GM13976 (cell line): ENCODE measurements at regions not wholly inside any gene's neighbourhood (a gene's known extent, or its start where the extent isn't known, plus 50 kb on each side); places are given as distances from the start of the nearest gene placed in this dataset.

Experiments used
- DNase-seq: peaks from one replicate; pipeline ENCODE4 v3.0.0; 2012; ENCODE audit warnings: low spot score
- in situ Hi-C: fragments of 300-500 bp; cut with MboI; formaldehyde crosslinking; loops from one replicate; pipeline ENCODE4 v1.12.0; 2022; ENCODE audit warnings: low sequenced_read_pairs, mixed read lengths, inconsistent platforms; ENCODE audit not compliant: unreplicated experiment
- TF ChIP-seq, protein P1 (sequence below): IDR thresholded peaks from 2 replicates; pipeline ENCODE4 v1.5.1; 2012; ENCODE audit warnings: borderline replicate concordance, mild to moderate bottlenecking; ENCODE audit not compliant: insufficient read depth; ENCODE audit errors: extremely low read depth, missing control alignments, control extremely low read depth

DNA sequence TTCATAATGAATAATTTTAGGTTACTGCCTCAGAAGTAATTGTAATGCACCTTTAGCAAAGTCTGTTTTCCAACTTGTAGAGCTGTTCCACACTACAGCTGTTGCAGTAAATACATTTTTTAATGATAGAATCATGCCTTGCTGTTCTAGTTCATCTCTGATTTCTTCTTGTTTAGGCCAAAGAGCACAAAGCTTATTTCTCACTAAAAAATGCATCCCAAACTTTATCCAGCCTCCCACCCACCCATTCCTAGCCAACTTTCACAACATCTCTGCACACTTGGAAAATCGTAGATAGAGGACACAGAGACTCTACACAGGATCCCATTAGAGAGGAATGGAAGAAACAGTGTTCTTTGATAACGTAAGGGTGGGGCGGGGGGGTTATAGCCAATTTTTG lies 252.2 kb upstream of the DYNLRB2 start:
- TF ChIP-seq, protein P1, sequence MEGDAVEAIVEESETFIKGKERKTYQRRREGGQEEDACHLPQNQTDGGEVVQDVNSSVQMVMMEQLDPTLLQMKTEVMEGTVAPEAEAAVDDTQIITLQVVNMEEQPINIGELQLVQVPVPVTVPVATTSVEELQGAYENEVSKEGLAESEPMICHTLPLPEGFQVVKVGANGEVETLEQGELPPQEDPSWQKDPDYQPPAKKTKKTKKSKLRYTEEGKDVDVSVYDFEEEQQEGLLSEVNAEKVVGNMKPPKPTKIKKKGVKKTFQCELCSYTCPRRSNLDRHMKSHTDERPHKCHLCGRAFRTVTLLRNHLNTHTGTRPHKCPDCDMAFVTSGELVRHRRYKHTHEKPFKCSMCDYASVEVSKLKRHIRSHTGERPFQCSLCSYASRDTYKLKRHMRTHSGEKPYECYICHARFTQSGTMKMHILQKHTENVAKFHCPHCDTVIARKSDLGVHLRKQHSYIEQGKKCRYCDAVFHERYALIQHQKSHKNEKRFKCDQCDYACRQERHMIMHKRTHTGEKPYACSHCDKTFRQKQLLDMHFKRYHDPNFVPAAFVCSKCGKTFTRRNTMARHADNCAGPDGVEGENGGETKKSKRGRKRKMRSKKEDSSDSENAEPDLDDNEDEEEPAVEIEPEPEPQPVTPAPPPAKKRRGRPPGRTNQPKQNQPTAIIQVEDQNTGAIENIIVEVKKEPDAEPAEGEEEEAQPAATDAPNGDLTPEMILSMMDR, result no peak
- DNase-seq, result no peak
- in situ Hi-C loops, result no loop called here

DNA sequence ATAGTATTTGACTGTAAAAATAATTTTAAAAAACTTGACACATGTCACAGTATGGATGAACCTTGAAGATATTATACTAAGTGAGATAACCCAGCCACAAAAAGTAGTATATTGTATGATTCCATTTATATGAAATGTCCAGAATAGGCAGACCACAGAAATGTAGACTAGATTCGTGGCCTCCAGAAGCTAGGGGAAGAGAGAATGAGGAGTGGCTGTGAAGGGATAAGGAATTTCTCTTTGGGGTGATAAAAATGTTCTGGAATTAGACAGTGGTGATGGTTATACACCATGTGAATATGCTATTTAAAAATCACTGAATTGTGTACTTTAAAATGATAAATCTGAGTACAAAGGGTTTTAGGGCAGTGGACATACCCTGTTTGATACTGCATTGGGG lies 253.1 kb upstream of the DYNLRB2 start:
- TF ChIP-seq, protein P1, result no peak
- DNase-seq, result no peak
- in situ Hi-C loops, result no loop called here

- DNase-seq, result no peak
- TF ChIP-seq, protein P1, result no peak
- in situ Hi-C loops, result no loop called here
Measured at GRCh38 chr16:80285104-80285503, 255.7 kb upstream of the DYNLRB2 start.

GRCh38 chr16:80283466-80284392 lies 257.1 kb upstream of the DYNLRB2 start:
- in situ Hi-C loops, result no loop called here
- no peak for DNase-seq
- TF ChIP-seq, protein P1, result no peak

DNA sequence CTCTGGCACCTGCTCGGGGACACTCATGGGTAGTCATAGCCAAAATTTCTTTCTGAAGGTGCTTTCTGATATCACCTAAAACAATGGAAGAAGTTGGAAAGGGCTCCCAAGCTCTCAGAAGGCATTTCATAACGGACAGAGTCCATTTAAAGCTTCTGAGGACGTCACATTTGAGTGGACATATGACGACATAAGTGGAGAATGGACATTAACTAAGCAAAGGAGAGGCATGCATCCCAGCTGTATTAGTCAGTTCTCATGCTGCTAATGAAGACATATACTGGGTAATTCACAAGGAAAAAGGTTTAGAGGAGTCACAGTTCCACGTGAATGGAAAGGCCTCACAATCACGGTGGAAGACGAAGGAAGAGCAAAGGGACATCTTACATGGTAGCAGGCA lies 260.2 kb upstream of the DYNLRB2 start:
- DNase-seq, result no peak
- in situ Hi-C loops, result no loop called here
- TF ChIP-seq, protein P1, result no peak

DNA sequence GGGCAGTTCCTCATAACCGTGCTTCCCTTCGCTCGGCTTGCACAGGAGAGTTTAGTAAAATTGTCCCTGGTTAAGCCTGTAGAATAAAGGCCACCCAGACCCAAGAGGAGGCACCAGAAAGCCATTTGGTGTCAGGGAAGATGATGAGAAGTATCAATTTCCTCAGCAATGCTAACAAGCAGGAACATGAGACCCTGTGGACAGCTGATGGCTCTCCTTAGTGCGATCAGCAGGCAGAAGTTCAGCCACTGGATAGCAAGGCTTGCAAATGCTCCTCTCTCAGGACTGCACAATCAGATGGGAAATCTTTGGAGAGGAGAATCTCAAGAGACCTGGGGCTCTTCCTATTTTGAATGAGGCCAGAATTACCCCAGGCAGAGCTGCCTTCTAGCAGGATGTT lies 261.1 kb upstream of the DYNLRB2 start:
- in situ Hi-C loops, result no loop called here
- DNase-seq, result no peak
- TF ChIP-seq, protein P1, result no peak
